ENCODE measurements at regions not wholly inside any gene's neighbourhood (a gene's known extent, or its start where the extent isn't known, plus 50 kb on each side); places are given as distances from the start of the nearest gene placed in this dataset.

DNA sequence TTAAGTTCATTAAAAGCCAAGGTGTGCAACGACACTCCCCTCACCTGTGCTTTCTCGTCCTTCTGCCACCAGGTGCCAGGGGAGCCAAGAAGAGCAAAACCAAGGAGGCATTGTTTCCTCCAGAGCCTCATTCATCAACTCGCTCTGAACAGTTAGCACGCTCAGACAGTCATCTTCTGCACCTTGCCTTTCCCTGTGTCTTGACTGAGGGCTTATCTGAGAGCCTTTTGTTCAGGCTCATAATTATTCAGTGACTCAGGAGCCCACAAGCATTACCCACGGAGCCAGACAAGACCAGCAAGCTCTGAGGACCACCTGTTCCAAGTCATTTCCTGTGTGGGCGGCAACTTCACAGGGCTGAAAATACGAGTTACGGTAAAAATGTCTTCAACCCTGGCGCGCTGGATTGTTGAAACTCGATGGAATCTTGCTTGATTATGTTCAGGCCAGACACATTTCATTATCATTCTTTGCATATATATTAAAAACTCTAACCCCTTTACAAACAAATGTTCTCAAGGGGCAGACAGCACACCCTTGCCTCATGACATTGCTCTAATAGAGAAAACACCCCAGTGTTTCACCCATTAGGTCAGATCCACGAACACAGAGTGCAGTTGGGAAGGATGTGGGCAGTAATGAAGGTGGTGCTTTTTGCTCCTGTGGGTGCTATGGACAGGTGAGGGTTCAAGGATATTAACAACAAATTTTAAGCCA is 89.7 kb upstream of the RUNX1 start:
- TF ChIP-seq GATA2 (IDR thresholded peaks at IDR 0.05; ENCODE audit: low read depth, low read length) (no peak), GATA3 (IDR thresholded peaks at IDR 0.05; ENCODE audit: low read depth, low read length) (no peak)

DNA sequence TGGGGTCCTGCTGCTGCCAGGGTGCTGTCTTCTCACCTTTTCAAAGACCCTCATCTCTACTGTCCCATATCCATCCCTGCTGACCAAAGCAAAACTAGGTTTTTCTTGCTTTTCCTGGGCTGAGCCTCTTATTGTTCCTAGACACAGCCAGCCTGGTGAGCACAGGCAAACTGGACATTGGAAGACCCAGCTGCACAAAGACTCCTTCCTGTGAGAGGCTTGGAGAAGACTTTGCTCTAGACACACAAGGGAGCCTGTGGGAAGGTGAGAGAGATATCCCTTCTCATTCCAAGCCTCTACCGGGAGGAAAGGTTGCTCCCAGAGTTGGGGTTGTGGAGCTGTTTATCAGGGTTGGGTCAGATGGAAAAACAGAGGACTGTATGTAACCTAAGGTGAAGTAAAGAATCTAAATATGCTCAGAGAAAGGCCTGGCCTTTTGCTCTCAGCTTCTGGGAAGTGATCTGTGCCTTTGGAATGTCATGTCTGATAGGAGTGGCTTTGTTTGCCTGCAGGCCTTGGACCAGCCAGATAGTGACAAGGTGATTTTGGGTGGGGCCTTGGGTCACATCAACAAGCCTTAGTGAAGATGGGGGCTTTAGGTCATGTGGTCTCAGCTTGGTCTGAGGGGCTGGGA is 87.6 kb upstream of the RUNX1 start:
- TF ChIP-seq GATA3 (IDR thresholded peaks at IDR 0.05; ENCODE audit: low read depth, low read length) = no peak
- TF ChIP-seq GATA2 (IDR thresholded peaks at IDR 0.05; ENCODE audit: low read depth, low read length) = no peak

DNA sequence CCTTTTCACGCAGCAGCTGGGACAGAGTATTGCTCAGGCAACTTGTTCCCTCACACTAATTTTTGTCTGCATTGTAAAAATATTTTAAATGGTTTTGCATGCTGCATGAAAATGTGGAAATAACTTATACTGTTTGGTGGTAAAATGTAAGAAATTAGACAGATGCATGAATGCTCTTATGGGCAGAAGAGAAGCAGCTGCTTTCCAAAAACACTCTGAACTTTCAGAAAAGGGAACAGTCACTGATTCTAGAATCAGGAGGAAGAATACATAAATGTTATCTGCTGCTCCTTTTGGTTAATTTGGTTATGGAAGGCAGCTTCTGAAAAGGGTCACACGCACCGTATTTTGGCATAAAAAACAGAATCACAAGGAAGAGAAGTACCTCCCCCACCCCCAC is 87.0 kb upstream of the RUNX1 start:
- no peak for TF ChIP-seq GATA2 (IDR thresholded peaks at IDR 0.05; ENCODE audit: low read depth, low read length)
- no peak for TF ChIP-seq GATA3 (IDR thresholded peaks at IDR 0.05; ENCODE audit: low read depth, low read length)

DNA sequence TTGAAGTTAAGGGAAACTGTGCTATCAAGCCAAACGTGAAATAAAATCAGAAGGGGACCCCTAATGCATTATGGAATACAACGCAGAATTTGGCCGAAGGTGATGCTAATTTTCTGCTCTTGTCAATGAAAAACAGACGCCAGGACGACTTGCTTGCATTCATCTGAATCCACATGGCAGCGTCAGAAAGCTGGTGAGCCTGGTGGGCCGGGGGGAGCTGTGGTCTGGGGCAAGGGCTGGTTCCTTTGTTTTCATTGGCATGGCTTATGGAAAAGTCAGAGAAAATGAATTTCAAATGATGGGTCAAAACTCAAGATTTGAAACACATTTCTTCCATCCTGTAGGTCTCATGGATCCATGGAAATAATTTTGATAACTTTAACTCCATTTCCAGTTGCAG is 86.4 kb upstream of the RUNX1 start:
- TF ChIP-seq GATA3 (IDR thresholded peaks at IDR 0.05; ENCODE audit: low read depth, low read length) = no peak
- no peak for TF ChIP-seq GATA2 (IDR thresholded peaks at IDR 0.05; ENCODE audit: low read depth, low read length)

DNA sequence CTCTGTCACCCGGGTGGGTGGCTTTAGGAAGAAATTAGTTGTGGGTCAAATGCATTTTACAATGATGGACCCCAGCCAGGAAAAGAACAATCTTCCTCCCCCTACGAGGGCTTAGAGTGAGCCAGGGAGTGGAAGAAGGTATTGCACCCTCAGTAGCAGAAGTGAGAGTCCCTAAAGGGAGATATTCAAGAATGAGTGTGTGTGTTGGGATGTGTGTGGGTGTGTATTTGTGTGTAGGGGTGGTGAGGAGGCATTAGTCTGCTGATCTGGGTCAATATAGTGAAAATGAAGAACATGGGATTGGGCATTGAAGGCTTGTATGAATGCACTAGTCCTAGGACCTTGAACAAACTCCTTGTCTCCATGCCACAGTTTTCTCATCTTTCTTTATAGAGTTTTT is 85.2 kb upstream of the RUNX1 start:
- no peak for TF ChIP-seq GATA3 (IDR thresholded peaks at IDR 0.05; ENCODE audit: low read depth, low read length)
- no peak for TF ChIP-seq GATA2 (IDR thresholded peaks at IDR 0.05; ENCODE audit: low read depth, low read length)

DNA sequence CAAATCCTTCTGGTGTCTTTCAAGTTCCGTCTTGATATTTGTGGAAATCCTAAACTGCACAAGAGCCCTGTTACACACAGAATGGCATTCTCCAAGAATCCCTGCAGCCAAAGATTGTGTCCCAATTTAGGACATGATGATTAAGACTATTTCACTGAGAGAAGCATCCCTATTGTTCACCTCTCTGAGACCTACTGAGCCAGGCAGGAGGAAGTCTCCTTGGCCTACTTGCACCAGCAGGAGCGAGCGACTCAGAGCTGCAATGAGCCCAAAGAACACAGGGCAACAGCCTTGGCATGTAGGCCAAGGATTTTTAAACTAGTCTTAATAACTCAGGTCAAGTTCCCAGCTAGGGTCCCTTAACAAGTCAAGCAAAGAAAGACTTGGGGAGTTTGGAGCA is 79.4 kb upstream of the RUNX1 start:
- TF ChIP-seq GATA2 (IDR thresholded peaks at IDR 0.05; ENCODE audit: low read depth, low read length) (no peak), GATA3 (IDR thresholded peaks at IDR 0.05; ENCODE audit: low read depth, low read length) (no peak)

DNA sequence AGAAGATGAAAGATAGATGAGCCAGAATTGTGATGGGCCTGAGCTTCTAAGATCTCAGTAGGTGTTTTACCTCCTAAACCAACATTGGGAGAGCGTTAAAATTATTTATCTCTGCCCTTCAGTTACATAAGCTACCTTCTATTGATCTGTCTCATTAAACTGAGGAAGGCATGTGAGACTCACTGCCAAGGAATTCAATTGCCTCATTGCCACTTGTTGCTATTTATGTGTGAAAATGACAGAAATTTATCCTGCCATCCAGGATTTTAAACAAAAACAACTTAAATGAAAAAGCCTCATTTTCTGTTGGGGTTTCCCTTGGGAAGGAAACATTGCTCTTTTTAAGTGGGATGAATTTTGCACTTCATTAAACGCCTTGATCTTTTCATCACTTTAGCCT is 78.7 kb upstream of the RUNX1 start:
- TF ChIP-seq GATA3 (IDR thresholded peaks at IDR 0.05; ENCODE audit: low read depth, low read length) = no peak
- TF ChIP-seq GATA2 (IDR thresholded peaks at IDR 0.05; ENCODE audit: low read depth, low read length) = no peak

DNA sequence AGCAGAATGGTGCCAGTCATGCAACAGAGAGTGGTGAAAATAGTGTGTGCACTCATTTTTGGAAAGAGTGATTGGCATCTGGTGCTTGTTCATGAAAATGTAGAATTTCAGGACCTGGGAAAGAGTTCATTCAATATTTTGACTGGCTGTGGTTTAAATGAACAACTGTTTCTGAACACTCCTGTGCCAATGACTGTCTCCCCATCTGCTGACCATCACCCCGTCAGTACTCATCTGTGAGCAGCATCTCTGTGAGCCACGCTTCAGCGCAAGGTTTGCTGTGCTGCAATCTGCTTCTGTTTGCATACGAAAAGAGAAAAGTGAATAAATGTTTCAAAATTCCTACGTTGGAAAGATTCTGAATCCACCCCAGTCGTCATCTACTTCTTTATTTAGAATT is 77.9 kb upstream of the RUNX1 start:
- TF ChIP-seq GATA3 (IDR thresholded peaks at IDR 0.05; ENCODE audit: low read depth, low read length) (no peak), GATA2 (IDR thresholded peaks at IDR 0.05; ENCODE audit: low read depth, low read length) (no peak)

DNA sequence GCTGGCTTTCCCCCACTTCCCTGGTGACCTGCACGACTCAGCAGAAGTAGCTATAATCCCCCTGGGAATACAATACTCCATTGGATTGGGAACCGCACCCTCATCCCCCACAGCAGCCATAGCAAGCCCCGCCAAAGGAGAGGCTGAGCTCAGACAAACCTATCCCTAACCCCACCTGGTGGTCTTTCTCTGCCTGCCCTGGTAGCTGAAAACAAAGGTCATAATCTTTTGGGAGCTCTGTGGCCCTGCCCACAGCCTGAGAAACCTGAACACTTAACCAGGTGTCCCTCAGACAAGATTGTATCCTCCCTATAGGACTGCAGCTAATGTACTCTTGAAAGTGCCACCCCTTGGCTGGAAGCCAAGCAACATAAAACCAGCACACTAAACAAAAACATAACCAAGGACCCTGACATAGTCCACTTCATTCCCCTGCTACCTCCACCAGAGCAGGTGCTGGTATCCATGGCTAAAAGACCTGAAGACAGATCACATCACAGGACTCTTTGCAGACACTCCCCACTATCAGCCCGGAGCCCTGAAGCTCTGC is 71.6 kb upstream of the RUNX1 start:
- TF ChIP-seq GATA2 (IDR thresholded peaks at IDR 0.05; ENCODE audit: low read depth, low read length) (no peak), GATA3 (IDR thresholded peaks at IDR 0.05; ENCODE audit: low read depth, low read length) (no peak)

DNA sequence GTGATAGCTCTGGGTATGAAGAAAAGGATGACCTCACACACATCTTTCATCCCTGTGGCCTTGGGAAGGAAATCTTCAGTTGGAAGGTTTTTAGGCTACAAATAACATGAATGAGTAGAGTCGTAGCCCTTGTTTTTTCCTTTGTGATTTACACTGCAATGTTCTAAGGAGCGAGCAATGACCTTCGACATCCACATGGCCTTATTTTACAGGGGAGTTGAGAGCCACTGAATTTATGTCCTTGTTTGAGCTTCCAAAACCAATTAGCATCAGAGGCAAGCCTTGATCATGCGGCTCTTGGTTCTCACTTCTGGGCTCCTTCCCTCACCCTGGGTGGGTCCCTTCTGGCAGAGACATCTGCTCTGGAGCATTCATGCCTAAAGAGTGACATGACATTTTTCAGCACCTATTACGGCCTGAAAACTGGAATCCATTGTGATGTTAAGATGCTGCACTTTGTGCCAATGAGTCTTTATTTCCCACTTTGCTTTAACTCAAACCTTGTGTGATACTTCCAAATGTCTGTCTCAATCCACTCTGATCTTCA is 70.5 kb upstream of the RUNX1 start:
- TF ChIP-seq GATA3 (IDR thresholded peaks at IDR 0.05; ENCODE audit: low read depth, low read length) (no peak), GATA2 (IDR thresholded peaks at IDR 0.05; ENCODE audit: low read depth, low read length) (no peak)

DNA sequence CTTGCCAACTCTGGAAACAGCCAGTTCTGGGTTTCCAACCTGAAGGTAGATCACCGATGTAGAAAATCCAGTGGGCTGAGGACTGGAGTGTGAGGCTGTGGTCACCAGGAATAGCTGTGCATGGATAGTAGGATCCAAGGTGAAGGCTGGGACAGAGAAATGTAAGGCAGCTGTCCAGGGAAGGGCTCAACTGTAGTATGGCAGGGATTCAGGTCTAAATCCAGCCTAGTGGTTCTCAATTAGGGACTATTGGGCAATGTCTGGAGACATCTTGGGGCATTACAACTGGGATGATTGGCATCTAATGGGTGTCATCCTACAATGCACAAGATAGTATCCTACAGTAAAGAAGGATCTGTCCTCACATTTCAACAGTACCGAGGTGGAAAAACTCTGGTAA is 67.7 kb upstream of the RUNX1 start:
- TF ChIP-seq GATA2 (IDR thresholded peaks at IDR 0.05; ENCODE audit: low read depth, low read length) (no peak), GATA3 (IDR thresholded peaks at IDR 0.05; ENCODE audit: low read depth, low read length) (no peak)

DNA sequence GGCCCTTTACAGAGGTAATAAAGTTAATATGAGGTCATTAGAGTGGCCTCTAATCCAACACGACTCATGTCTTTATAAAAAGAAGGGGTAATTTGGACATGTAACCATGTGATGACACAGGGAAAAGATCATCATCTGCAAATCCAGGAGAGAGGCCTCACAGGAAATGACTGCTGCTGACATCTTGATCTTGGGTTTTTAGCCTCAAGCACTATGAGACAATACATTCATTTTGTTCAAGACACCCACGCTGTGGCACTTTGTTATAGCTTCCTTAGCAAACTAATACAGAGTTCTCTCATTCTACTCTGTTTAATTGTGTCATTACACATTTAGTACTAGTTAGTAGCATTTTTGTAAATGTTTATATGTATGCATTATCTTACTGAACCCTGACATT is 64.0 kb upstream of the RUNX1 start:
- TF ChIP-seq GATA2 (IDR thresholded peaks at IDR 0.05; ENCODE audit: low read depth, low read length) (no peak), GATA3 (IDR thresholded peaks at IDR 0.05; ENCODE audit: low read depth, low read length) (no peak)

DNA sequence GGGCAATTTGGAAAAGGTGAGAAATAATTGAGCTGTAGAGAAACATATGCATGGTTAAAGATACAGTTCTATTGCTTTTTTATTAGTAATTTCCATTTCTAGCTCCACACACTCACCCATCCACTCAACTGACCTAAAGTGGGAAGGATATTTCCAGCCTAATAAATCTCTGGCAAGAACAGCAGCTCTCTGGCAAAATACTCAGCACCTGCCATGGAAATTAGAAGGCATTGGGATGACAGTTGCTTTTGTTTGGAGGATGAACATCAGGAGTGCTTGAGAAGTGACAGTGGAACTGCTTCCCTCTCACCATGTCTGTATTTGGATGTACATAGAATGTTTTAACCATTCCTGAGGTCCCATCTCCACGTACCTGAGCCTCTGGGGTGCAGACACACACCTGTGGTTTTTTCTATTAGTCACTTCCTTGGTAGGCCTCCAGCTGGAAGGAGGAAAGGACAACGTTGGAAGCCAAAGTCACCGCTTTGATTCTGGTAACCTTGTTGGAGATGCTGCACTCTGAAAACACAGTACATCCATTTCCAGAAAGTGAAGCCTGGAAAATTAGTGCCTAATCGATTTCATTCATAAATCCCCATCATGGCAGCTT is 62.3 kb upstream of the RUNX1 start:
- no peak for TF ChIP-seq GATA3 (IDR thresholded peaks at IDR 0.05; ENCODE audit: low read depth, low read length)
- TF ChIP-seq GATA2 (IDR thresholded peaks at IDR 0.05; ENCODE audit: low read depth, low read length) = no peak

DNA sequence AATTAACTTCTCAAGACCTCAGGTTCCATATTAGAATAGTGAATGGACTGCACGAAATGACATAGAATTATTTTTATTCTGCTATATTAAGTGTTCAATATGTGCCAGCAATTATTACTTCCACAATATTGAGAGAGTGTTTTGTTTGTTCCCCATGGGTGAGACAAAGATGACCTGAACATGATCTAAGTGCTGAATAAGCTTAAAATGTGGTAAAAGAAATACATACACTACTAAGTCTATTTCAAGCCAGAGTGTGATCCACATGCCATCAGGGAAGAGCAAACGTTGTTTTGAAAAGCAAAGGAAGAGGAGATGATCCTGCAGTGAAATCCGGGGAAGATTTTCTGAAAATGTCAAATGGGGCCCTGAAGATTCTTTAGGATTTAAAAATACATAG is 59.8 kb upstream of the RUNX1 start:
- no peak for TF ChIP-seq GATA3 (IDR thresholded peaks at IDR 0.05; ENCODE audit: low read depth, low read length)
- no peak for TF ChIP-seq GATA2 (IDR thresholded peaks at IDR 0.05; ENCODE audit: low read depth, low read length)

All from SH-SY5Y (cell line).